Type B pancreatic cell (in vitro differentiated cells): ENCODE measurements at regions not wholly inside any gene's neighbourhood (a gene's known extent, or its start where the extent isn't known, plus 50 kb on each side); places are given as distances from the start of the nearest gene placed in this dataset.

ENCODE experiments used
- DNase-seq: peaks from one replicate; pipeline ENCODE4 v3.0.0; 2021; ENCODE audit warnings: mixed read lengths; ENCODE audit not compliant: unreplicated experiment; ENCODE audit errors: extremely low spot score
- H3K27ac Mint-ChIP-seq: 2 replicates; pipeline ENCODE4 v1.8.0; 2021; ENCODE audit warnings: mild to moderate bottlenecking, mixed read lengths
- H3K27me3 Mint-ChIP-seq: 2 replicates; pipeline ENCODE4 v1.8.0; 2021; ENCODE audit warnings: mixed read lengths
- H3K36me3 Mint-ChIP-seq: 2 replicates; pipeline ENCODE4 v1.8.0; 2021; ENCODE audit warnings: mixed read lengths
- H3K4me1 Mint-ChIP-seq: one replicate; pipeline ENCODE4 v1.8.0; 2021; ENCODE audit warnings: mixed read lengths; ENCODE audit not compliant: unreplicated experiment
- H3K4me3 Mint-ChIP-seq: 2 replicates; pipeline ENCODE4 v1.8.0; 2021; ENCODE audit warnings: mild to moderate bottlenecking, mixed read lengths
- H3K9me3 Mint-ChIP-seq: 2 replicates; pipeline ENCODE4 v1.8.0; 2021; ENCODE audit warnings: mixed read lengths
- TF ChIP-seq, protein P1 (sequence below): fragments of 200-600 bp; sonication (generic); conservative IDR thresholded peaks from 2 replicates; pipeline ENCODE4 v1.5.0; 2021; ENCODE audit warnings: antibody characterized with exemption, mild to moderate bottlenecking

DNA sequence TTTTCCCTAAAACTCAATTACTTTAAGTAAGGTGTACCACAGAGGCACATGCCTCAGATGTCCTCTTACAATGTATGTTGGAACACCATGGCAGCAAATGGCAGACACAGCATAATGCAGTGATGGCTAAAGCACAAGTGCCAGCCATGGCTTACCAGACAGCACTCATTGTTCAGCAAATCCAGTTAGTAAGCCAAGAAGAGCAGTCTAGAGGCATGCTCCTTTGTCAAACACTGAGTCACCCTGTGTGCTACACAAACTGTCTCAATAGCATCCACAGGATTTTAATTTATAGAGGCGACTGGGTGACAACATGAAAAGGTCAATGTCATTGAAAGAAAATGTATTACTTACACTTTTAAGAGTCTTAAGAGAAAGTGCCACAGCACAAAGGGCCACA lies 140.6 kb downstream of the KCNA4 start:
- no peaks in the 10 kb centered on the region for H3K27me3 Mint-ChIP-seq
- H3K36me3 Mint-ChIP-seq, result no peaks in the 10 kb centered on the region
- no peak overlapping the region for H3K4me3 Mint-ChIP-seq
- no peak for DNase-seq
- H3K27ac Mint-ChIP-seq, result no peak overlapping the region
- no peaks in the 10 kb centered on the region for H3K4me1 Mint-ChIP-seq
- peaks cover 5% of the 10 kb centered on the region for H3K9me3 Mint-ChIP-seq
- TF ChIP-seq, protein P1, sequence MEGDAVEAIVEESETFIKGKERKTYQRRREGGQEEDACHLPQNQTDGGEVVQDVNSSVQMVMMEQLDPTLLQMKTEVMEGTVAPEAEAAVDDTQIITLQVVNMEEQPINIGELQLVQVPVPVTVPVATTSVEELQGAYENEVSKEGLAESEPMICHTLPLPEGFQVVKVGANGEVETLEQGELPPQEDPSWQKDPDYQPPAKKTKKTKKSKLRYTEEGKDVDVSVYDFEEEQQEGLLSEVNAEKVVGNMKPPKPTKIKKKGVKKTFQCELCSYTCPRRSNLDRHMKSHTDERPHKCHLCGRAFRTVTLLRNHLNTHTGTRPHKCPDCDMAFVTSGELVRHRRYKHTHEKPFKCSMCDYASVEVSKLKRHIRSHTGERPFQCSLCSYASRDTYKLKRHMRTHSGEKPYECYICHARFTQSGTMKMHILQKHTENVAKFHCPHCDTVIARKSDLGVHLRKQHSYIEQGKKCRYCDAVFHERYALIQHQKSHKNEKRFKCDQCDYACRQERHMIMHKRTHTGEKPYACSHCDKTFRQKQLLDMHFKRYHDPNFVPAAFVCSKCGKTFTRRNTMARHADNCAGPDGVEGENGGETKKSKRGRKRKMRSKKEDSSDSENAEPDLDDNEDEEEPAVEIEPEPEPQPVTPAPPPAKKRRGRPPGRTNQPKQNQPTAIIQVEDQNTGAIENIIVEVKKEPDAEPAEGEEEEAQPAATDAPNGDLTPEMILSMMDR, result no peak

- Mint-ChIP-seq H3K4me1 (no peaks in the 10 kb centered on the region), H3K36me3 (no peaks in the 10 kb centered on the region), H3K27me3 (no peaks in the 10 kb centered on the region), H3K27ac (no peak overlapping the region), H3K4me3 (no peak overlapping the region), H3K9me3 (no peaks in the 10 kb centered on the region)
- TF ChIP-seq, protein P1, result no peak
- DNase-seq, result no peak
These were observed 169.6 kb downstream of the KCNA4 start for GRCh38 chr11:29847219-29847618.

DNA sequence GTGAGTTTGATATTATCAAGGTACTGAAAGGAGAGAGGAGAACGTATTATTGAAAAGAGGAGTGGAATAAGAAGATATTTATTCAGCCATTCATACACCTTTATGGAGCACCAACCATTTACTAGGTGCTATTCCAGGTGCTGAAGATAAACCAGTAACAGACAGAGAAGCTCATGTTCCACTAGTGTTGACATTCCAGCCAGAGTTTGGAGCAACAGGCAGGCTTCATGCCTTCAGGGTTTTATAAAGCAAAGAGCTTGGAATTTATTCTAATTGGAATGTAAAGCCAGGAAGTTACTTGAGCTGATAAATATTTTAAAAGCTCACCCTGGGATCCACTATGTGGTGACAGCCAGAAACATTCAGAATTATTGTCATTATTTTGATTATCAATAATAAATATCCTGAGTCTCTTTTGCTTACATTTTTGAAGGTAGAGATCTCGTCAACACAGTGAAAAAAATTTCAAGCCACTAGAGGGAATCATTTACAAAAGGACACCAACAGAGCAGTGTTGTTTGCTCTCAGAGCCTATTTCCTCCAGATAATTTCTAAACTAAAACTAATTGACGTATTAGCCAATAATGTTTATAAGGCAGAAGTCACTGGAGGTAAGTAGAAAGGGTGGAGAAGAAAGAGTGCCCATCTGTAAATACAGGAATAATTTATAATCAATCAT lies 172.0 kb downstream of the KCNA4 start:
- Mint-ChIP-seq H3K27ac (no peak overlapping the region), H3K27me3 (no peaks in the 10 kb centered on the region), H3K4me3 (no peak overlapping the region), H3K4me1 (no peaks in the 10 kb centered on the region), H3K36me3 (no peaks in the 10 kb centered on the region), H3K9me3 (no peaks in the 10 kb centered on the region)
- no peak for DNase-seq
- TF ChIP-seq, protein P1, result peak; percentile 35

GRCh38 chr11:29844031-29844430 lies 172.8 kb downstream of the KCNA4 start:
- Mint-ChIP-seq H3K4me3 (no peak overlapping the region), H3K36me3 (no peaks in the 10 kb centered on the region), H3K9me3 (no peaks in the 10 kb centered on the region), H3K27ac (no peak overlapping the region), H3K4me1 (no peaks in the 10 kb centered on the region), H3K27me3 (no peaks in the 10 kb centered on the region)
- no peak for DNase-seq
- TF ChIP-seq, protein P1, result no peak

- no peaks in the 10 kb centered on the region for H3K4me1 Mint-ChIP-seq
- no peaks in the 10 kb centered on the region for H3K27me3 Mint-ChIP-seq
These were observed 174.8 kb downstream of the KCNA4 start for GRCh38 chr11:29842061-29842460.

More at GRCh38 chr11:29842061-29842460, 174.8 kb downstream of the KCNA4 start:
- H3K27ac Mint-ChIP-seq, result no peak overlapping the region
- TF ChIP-seq, protein P1, result no peak
- no peak for DNase-seq
- no peaks in the 10 kb centered on the region for H3K36me3 Mint-ChIP-seq
- H3K4me3 Mint-ChIP-seq, result no peak overlapping the region
- no peaks in the 10 kb centered on the region for H3K9me3 Mint-ChIP-seq
